Cardiac fibroblast (primary cell): ENCODE measurements at regions not wholly inside any gene's neighbourhood (a gene's known extent, or its start where the extent isn't known, plus 50 kb on each side); places are given as distances from the start of the nearest gene placed in this dataset.
"Not testable (repeated sequence)": the region's sequence is repeated elsewhere in the genome, so short reads cannot be mapped to it uniquely, and the experiment has no call there.

Source experiments
- DNase-seq, 2 donors: peaks; one replicate each; pipeline versions ENCODE4 v3.0.0 to v3.0.0-alpha.2; 2010; ENCODE audit warnings: low read depth in 2 of 2
- H3K4me3 ChIP-seq, 2 donors: replicated peaks in 1 of 2; 1 replicate in 1 of 2; 2 replicates in 1 of 2; pipeline ENCODE4 v1.5.1; 2011; ENCODE audit warnings: low read depth in 2 of 2, low read length in 2 of 2, mild to moderate bottlenecking in 2 of 2, moderate library complexity in 1 of 2
- CTCF ChIP-seq: IDR thresholded peaks from one replicate; pipeline ENCODE4 v1.5.1; 2011; ENCODE audit warnings: low read depth, mild to moderate bottlenecking, low read length, inconsistent platforms

GRCh38 chr4:4945021-4945420 is 74.2 kb downstream of the CYTL1 start:
- no peak overlapping the region for H3K4me3 ChIP-seq
- no peak for TF ChIP-seq CTCF
- no peak for DNase-seq

DNA sequence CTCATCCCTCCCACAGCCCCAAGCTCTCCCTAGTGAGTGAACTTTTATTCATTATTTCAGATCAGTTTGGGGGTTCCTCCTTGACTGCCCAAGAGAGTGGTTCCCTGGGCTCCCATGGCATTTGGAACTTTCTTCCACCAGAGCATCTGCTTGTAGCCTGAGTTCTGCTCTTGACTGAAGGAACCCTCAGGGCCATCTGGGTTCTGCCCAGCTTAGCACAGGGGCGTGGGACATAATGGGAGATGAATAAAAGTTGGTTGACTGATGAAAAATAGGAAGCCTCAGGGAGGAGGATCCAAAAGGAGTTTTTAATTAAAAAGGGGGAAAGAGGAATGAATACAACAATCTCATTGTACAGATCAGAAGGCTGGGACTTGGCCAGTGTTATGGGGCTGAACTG is 73.4 kb downstream of the CYTL1 start:
- no peak for TF ChIP-seq CTCF
- DNase-seq, result no peak
- H3K4me3 ChIP-seq, result no peak overlapping the region

- no peak for DNase-seq
- no peak overlapping the region for H3K4me3 ChIP-seq
- no peak for TF ChIP-seq CTCF
These were observed 72.8 kb downstream of the CYTL1 start for GRCh38 chr4:4946416-4946815.

DNA sequence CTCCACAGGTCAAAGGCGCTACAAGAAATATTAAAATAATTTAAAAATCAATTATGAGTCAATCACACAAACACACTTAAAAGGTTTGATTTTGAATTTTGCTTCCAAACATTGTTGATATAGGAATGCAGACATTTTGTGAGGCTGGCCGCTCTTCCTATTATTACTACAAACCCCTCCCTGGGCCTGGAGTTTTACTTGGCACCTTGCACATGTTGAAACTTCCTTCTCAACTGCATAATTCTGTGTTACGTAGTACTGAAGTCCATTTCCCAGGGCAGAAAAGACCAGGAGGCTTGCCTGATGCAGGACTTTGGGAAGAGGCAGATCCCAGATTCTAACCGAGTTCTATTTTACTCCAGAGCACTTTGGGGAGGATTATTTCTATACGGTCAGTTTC is 71.5 kb downstream of the CYTL1 start:
- no peak for TF ChIP-seq CTCF
- no peak for DNase-seq
- no peak overlapping the region for H3K4me3 ChIP-seq

DNA sequence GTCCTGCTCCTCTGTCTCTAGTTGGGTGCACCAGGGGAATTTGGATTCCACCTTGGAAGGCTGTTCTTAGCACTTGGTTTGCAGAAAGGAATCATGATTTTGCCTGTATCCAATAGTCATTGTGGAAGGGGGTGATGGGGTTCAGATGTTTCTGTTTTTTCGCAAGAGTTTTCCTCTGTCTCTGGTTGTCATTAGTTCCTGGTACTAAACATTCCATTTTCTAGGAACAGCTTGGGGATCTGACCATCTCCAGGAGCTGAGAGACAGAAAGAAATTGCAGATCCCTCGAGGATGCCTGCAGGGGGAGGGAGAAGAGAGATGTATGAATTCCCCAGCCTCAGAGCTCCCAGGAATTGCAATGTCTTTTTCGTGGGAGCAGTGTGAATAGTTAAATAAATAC is 70.9 kb downstream of the CYTL1 start:
- TF ChIP-seq CTCF, result no peak
- no peak overlapping the region for H3K4me3 ChIP-seq
- DNase-seq, result no peak

DNA sequence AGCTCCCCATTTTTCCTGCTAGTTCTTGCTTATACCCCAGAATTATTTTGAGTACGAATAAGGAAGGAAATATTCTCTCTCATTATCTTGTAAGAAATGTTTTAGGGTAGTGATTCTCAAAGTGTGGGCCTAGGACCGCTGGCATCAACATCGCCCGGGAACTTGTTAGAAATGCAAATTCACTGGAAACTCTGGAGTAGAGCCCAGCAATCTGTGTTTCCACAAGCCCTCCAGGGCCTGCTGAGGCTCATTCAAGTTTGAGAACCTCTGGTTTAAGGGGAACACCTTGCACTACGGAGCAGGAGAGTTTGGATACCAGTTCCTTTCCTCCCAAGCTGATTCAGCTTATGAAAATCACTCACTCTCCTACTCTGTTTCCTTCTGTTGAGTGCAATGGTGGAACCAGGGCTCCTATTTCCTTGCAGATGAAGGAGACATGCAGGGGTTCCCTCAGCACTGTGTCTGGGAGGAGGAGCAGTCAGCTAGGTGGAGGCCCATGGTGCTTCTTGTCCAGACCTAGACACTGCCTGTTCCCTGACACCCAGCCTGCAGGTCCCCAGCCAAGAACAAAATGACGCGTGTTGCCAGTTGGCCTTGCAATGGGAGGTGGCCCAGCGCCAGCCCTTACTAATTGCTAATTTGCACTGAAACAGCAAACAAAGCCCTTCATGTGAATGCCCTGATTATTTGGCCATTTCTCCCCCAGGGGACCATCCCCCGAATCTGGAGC is 68.5 kb downstream of the CYTL1 start:
- no peak for DNase-seq
- TF ChIP-seq CTCF, result no peak
- no peak overlapping the region for H3K4me3 ChIP-seq

DNA sequence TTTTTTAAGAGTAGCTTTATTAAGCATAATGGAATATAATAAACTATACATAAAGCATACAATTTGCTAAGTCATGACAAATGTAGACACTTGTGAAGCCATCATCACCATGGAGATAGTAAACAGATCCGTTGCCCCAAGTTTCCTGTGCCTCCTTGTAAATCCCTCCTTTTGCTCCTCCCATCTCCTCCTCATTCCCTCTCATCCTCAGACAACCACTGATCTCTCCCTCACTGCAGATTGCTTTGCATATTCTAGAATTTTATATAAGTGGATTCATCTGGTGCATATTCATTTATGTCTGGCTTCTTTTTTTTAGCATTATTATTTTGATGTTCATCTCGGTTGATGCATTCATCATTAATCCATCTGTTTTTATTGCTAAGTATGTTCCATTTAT is 67.0 kb downstream of the CYTL1 start:
- TF ChIP-seq CTCF, result no peak
- DNase-seq, result no peak
- no peak overlapping the region for H3K4me3 ChIP-seq

DNA sequence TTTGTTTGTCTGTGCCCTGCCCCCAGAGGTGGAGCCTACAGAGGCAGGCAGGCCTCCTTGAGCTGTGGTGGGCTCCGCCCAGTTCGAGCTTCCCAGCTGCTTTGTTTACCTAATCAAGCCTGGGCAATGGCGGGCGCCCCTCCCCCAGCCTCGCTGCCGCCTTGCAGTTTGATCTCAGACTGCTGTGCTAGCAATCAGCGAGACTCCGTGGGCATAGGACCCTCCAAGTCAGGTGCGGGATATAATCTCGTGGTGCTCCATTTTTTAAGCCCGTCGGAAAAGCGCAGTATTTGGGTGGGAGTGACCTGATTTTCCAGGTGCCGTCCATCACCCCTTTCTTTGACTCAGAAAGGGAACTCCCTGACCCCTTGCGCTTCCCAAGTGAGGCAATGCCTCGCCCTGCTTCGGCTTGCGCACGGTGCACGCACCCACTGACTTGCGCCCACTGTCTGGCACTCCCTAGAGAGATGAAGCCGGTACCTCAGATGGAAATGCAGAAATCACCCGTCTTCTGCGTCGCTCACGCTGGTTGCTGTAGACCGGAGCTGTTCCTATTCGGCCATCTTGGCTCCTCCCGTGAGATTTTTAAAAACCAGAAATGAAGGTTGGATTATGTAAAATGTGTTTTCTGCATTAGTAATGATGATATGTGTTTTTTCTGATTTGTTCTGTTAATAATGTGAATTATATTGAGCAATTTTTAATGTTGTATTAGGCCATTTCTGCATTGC is 59.7 kb downstream of the CYTL1 start:
- not testable (repeated sequence) for H3K4me3 ChIP-seq

More for the DNA sequence above, 59.7 kb downstream of the CYTL1 start:
- DNase-seq, result not testable (repeated sequence)
